ENCODE measurements at regions not wholly inside any gene's neighbourhood (a gene's known extent, or its start where the extent isn't known, plus 50 kb on each side); places are given as distances from the start of the nearest gene placed in this dataset.

DNA sequence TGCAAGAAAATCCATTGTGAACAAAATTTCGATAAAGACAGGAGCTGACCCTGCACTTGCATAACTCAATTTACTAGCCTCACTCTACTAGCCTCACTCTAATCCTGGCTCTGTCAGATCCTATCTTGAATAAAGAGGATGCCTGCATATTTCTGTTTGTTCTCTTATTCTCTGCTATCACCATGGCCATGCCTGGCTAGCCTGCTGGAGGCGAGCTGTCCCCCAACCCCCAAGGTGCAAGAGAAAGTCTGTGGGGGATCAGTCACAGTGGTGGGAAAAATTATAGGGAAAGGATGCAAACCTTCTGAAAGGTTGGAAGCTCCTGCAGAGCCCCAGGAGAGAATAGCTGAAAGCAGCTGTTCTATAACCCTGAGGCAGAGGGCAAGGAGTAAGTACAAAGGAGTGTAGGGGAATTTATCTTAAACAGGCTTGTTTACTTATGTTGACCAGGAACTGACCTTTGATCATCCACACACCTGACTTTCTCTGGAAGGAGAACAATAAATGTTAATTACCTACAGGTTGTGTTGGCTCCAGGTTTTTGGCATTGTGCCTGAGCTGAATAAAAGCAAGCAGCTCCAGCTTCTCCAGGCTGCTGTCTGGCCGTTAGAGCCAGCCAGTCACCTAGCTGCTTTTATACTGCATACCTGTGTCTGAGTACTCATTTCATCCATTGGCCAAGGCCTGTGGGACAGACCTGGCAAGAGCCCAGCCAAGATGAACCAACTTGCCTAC, 137.7 kb upstream of the RASGRP1 start (continued):
- TF ChIP-seq SOX13 (IDR thresholded peaks at IDR 0.05), result no peak
- 0 out of 4 replicates have a peak, but pooled peaks of 1 of the 2 experiments have one; percentile 42 for TF ChIP-seq SOX13 (CRISPR knock-in tag; conservative IDR thresholded peaks at IDR 0.05 in 1 of 2, IDR thresholded peaks at IDR 0.05 in 1 of 2)
- TF ChIP-seq ZFP36L2 (CRISPR knock-in tag; IDR thresholded peaks at IDR 0.05), result no peak
- TF ChIP-seq SOX6 (IDR thresholded peaks at IDR 0.05), result no peak
- peak; percentile 47 for TF ChIP-seq SOX6 (CRISPR knock-in tag; IDR thresholded peaks at IDR 0.05)
- TF ChIP-seq, protein P1, sequence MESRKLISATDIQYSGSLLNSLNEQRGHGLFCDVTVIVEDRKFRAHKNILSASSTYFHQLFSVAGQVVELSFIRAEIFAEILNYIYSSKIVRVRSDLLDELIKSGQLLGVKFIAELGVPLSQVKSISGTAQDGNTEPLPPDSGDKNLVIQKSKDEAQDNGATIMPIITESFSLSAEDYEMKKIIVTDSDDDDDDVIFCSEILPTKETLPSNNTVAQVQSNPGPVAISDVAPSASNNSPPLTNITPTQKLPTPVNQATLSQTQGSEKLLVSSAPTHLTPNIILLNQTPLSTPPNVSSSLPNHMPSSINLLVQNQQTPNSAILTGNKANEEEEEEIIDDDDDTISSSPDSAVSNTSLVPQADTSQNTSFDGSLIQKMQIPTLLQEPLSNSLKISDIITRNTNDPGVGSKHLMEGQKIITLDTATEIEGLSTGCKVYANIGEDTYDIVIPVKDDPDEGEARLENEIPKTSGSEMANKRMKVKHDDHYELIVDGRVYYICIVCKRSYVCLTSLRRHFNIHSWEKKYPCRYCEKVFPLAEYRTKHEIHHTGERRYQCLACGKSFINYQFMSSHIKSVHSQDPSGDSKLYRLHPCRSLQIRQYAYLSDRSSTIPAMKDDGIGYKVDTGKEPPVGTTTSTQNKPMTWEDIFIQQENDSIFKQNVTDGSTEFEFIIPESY (CRISPR knock-in tag; IDR thresholded peaks at IDR 0.05), result no peak
- no peak for TF ChIP-seq EHMT2 (IDR thresholded peaks at IDR 0.05; ENCODE audit: borderline replicate concordance, low read depth, low read length)
- TF ChIP-seq, protein P2, sequence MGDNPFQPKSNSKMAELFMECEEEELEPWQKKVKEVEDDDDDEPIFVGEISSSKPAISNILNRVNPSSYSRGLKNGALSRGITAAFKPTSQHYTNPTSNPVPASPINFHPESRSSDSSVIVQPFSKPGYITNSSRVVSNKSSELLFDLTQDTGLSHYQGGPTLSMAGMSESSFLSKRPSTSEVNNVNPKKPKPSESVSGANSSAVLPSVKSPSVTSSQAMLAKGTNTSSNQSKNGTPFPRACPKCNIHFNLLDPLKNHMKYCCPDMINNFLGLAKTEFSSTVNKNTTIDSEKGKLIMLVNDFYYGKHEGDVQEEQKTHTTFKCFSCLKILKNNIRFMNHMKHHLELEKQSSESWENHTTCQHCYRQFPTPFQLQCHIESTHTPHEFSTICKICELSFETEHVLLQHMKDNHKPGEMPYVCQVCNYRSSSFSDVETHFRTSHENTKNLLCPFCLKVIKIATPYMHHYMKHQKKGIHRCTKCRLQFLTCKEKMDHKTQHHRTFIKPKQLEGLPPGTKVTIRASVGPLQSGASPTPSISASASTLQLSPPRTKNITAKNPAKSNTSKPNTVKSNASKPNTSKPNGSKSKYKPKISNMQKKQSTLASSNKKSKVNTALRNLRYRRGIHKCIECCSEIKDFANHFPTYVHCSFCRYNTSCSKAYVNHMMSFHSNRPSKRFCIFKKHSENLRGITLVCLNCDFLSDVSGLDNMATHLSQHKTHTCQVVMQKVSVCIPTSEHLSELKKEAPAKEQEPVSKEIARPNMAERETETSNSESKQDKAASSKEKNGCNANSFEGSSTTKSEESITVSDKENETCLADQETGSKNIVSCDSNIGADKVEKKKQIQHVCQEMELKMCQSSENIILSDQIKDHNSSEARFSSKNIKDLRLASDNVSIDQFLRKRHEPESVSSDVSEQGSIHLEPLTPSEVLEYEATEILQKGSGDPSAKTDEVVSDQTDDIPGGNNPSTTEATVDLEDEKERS (CRISPR knock-in tag; IDR thresholded peaks at IDR 0.05), result no peak
